Cardiac muscle cell (in vitro differentiated cells and primary cell): ENCODE measurements at regions not wholly inside any gene's neighbourhood (a gene's known extent, or its start where the extent isn't known, plus 50 kb on each side); places are given as distances from the start of the nearest gene placed in this dataset.

ENCODE experiments used
- DNase-seq, 2 donors: peaks; one replicate each; pipeline versions ENCODE4 v3.0.0 to v3.0.0-alpha.2; 2010 to 2017; ENCODE audit warnings: low read depth in 1 of 2, low spot score in 1 of 2
- H3K27ac ChIP-seq: fragments of 200-600 bp; sonication (generic); 2 replicates; pipeline ENCODE4 v1.5.1; 2016
- H3K27me3 ChIP-seq: fragments of 200-600 bp; sonication (generic); 2 replicates; pipeline ENCODE4 v1.6.0; 2016; ENCODE audit warnings: control low read depth
- H3K36me3 ChIP-seq: fragments of 200-600 bp; sonication (generic); 2 replicates; pipeline ENCODE4 v1.5.1; 2016; ENCODE audit warnings: control low read depth
- H3K4me1 ChIP-seq: fragments of 200-600 bp; sonication (generic); 2 replicates; pipeline ENCODE4 v1.8.1; 2017; ENCODE audit warnings: low read depth, mild to moderate bottlenecking, mixed run types
- H3K4me3 ChIP-seq: fragments of 200-600 bp; sonication (generic); 2 replicates; pipeline ENCODE4 v1.5.1; 2016; ENCODE audit warnings: mild to moderate bottlenecking
- H3K9me3 ChIP-seq: fragments of 200-600 bp; sonication (generic); 2 replicates; pipeline ENCODE4 v1.5.1; 2017; ENCODE audit warnings: low read depth, mild to moderate bottlenecking, control low read depth
- CTCF ChIP-seq: IDR thresholded peaks from 2 replicates; pipeline ENCODE4 v1.5.1; 2012; ENCODE audit warnings: low read depth, mild to moderate bottlenecking, low read length

- Histone ChIP-seq H3K27me3 (no peaks in the 10 kb centered on the region), H3K36me3 (no peaks in the 10 kb centered on the region), H3K4me1 (no peaks in the 10 kb centered on the region)
Measured at GRCh38 chr6:74879976-74880375, 325.9 kb downstream of the COL12A1 start.

GRCh38 chr6:74879234-74879633 lies 326.6 kb downstream of the COL12A1 start:
- Histone ChIP-seq H3K4me3 (no peak overlapping the region), H3K4me1 (no peaks in the 10 kb centered on the region), H3K36me3 (no peaks in the 10 kb centered on the region), H3K27ac (no peak overlapping the region), H3K9me3 (no peaks in the 10 kb centered on the region), H3K27me3 (no peaks in the 10 kb centered on the region)
- no peak for TF ChIP-seq CTCF
- DNase-seq = peak in 1 of 2 donors; percentile 90

More at GRCh38 chr6:74879976-74880375, 325.9 kb downstream of the COL12A1 start:
- TF ChIP-seq CTCF = no peak
- Histone ChIP-seq H3K27ac (no peak overlapping the region), H3K4me3 (no peak overlapping the region), H3K9me3 (no peaks in the 10 kb centered on the region)
- no peak for DNase-seq

- H3K4me3 ChIP-seq = no peak overlapping the region
- no peaks in the 10 kb centered on the region for H3K27me3 ChIP-seq
- H3K27ac ChIP-seq = no peak overlapping the region
- no peaks in the 10 kb centered on the region for H3K36me3 ChIP-seq
- no peak for TF ChIP-seq CTCF
- H3K4me1 ChIP-seq = no peaks in the 10 kb centered on the region
- no peaks in the 10 kb centered on the region for H3K9me3 ChIP-seq
- DNase-seq = no peak
Measured at GRCh38 chr6:74875193-74875592, 330.7 kb downstream of the COL12A1 start.

- Histone ChIP-seq H3K9me3 (no peaks in the 10 kb centered on the region), H3K27me3 (no peaks in the 10 kb centered on the region), H3K4me1 (no peaks in the 10 kb centered on the region), H3K27ac (no peak overlapping the region), H3K4me3 (no peak overlapping the region), H3K36me3 (no peaks in the 10 kb centered on the region)
- no peak for TF ChIP-seq CTCF
- no peak for DNase-seq
Measured at GRCh38 chr6:74872754-74873476, 332.9 kb downstream of the COL12A1 start.

- H3K9me3 ChIP-seq = no peaks in the 10 kb centered on the region
- H3K27ac ChIP-seq = no peak overlapping the region
- no peak for TF ChIP-seq CTCF
- peak in 1 of 2 donors; percentile 80 for DNase-seq
- no peak overlapping the region for H3K4me3 ChIP-seq
- no peaks in the 10 kb centered on the region for H3K27me3 ChIP-seq
- H3K4me1 ChIP-seq = no peaks in the 10 kb centered on the region
- no peaks in the 10 kb centered on the region for H3K36me3 ChIP-seq
Measured at GRCh38 chr6:74871757-74872156, 334.1 kb downstream of the COL12A1 start.
